Liver (tissue), 8 donors: ENCODE measurements at regions not wholly inside any gene's neighbourhood (a gene's known extent, or its start where the extent isn't known, plus 50 kb on each side); places are given as distances from the start of the nearest gene placed in this dataset.

Experiments
- DNase-seq: peaks from one replicate; pipeline ENCODE4 v3.0.0-alpha.2; 2017; ENCODE audit warnings: low spot score
- H3K27ac ChIP-seq, 2 donors: one replicate each; pipeline ENCODE4 v1.7.0; 2013; ENCODE audit warnings: inconsistent platforms in 2 of 2, low read length in 2 of 2, control low read depth in 1 of 2, low read depth in 1 of 2, mild to moderate bottlenecking in 1 of 2
- H3K27me3 ChIP-seq, 4 donors: one replicate each; pipeline versions ENCODE4 v1.6.1 to v1.7.0; 2013; ENCODE audit warnings: low read length in 3 of 4, inconsistent platforms in 1 of 4, mild to moderate bottlenecking in 1 of 4, moderate library complexity in 1 of 4; ENCODE audit not compliant: control insufficient read depth in 4 of 4, insufficient read depth in 4 of 4
- H3K36me3 ChIP-seq, 4 donors: one replicate each; pipeline versions ENCODE4 v1.6.1 to v1.7.0; 2013; ENCODE audit warnings: low read length in 3 of 4, mild to moderate bottlenecking in 3 of 4, low read depth in 1 of 4, moderate library complexity in 1 of 4; ENCODE audit not compliant: control insufficient read depth in 4 of 4, insufficient read depth in 3 of 4
- H3K4me1 ChIP-seq, 4 donors: one replicate each; pipeline versions ENCODE4 v1.6.1 to v1.7.0; 2013; ENCODE audit warnings: low read length in 3 of 4, mild to moderate bottlenecking in 3 of 4, moderate library complexity in 1 of 4; ENCODE audit not compliant: control insufficient read depth in 4 of 4, insufficient read depth in 4 of 4
- H3K4me3 ChIP-seq, 3 donors: one replicate each; pipeline versions ENCODE4 v1.6.1 to v1.7.0; 2013; ENCODE audit warnings: low read length in 3 of 3, control low read depth in 1 of 3, low read depth in 1 of 3, mild to moderate bottlenecking in 1 of 3
- H3K9ac ChIP-seq, 2 donors: one replicate each; pipeline ENCODE4 v1.7.0; 2013; ENCODE audit warnings: low read length in 2 of 2, mild to moderate bottlenecking in 2 of 2, moderate library complexity in 2 of 2, control low read depth in 1 of 2, low read depth in 1 of 2
- H3K9me3 ChIP-seq, 4 donors: one replicate each; pipeline versions ENCODE4 v1.6.1 to v1.7.0; 2013; ENCODE audit warnings: low read length in 3 of 4; ENCODE audit not compliant: control insufficient read depth in 4 of 4
- CTCF ChIP-seq: fragments of 150-350 bp; IDR thresholded peaks from 2 replicates; pipeline ENCODE4 v1.5.1; 2017; ENCODE audit warnings: improper control_type of control experiment, low read depth, low read length; ENCODE audit not compliant: missing input control
- EGR1 ChIP-seq, 2 donors: IDR thresholded peaks; 2 replicates each; pipeline ENCODE4 v1.6.1; 2016 to 2018; ENCODE audit warnings: antibody characterized with exemption in 2 of 2, low read depth in 2 of 2
- FOXA1 ChIP-seq: IDR thresholded peaks from 2 replicates; pipeline ENCODE4 v1.6.1; 2016; ENCODE audit warnings: antibody characterized with exemption
- FOXA2 ChIP-seq: IDR thresholded peaks from 2 replicates; pipeline ENCODE4 v1.6.1; 2016; ENCODE audit warnings: antibody characterized with exemption
- GABPA ChIP-seq, 2 donors: IDR thresholded peaks in 1 of 2; conservative IDR thresholded peaks in 1 of 2; 2 replicates each; pipeline ENCODE4 v1.6.1; 2016; ENCODE audit warnings: antibody characterized with exemption in 2 of 2, mild to moderate bottlenecking in 1 of 2, moderate library complexity in 1 of 2
- HNF4A ChIP-seq, 2 donors: conservative IDR thresholded peaks; 2 replicates each; pipeline ENCODE4 v1.6.1; 2016; ENCODE audit warnings: antibody characterized with exemption in 2 of 2, mild to moderate bottlenecking in 2 of 2
- HNF4G ChIP-seq: IDR thresholded peaks from 2 replicates; pipeline ENCODE4 v1.6.1; 2016; ENCODE audit warnings: antibody characterized with exemption
- JUND ChIP-seq, 2 donors: IDR thresholded peaks; 2 replicates each; pipeline ENCODE4 v1.6.1; 2016; ENCODE audit warnings: antibody characterized with exemption in 2 of 2
- NR2F2 ChIP-seq: IDR thresholded peaks from 2 replicates; pipeline ENCODE4 v1.6.1; 2016; ENCODE audit warnings: antibody characterized with exemption
- RAD21 ChIP-seq, 2 donors: IDR thresholded peaks; 2 replicates each; pipeline ENCODE4 v1.6.1; 2016; ENCODE audit warnings: antibody characterized with exemption in 2 of 2, mild to moderate bottlenecking in 2 of 2
- REST ChIP-seq: IDR thresholded peaks from 2 replicates; pipeline ENCODE4 v1.6.1; 2016; ENCODE audit warnings: antibody characterized with exemption, mild to moderate bottlenecking
- SP1 ChIP-seq: IDR thresholded peaks from 2 replicates; pipeline ENCODE4 v1.6.1; 2018; ENCODE audit warnings: antibody characterized with exemption, mild to moderate bottlenecking
- YY1 ChIP-seq: IDR thresholded peaks from 2 replicates; pipeline ENCODE4 v1.6.1; 2016; ENCODE audit warnings: antibody characterized with exemption, mild to moderate bottlenecking
- ZBTB33 ChIP-seq: IDR thresholded peaks from 2 replicates; pipeline ENCODE4 v1.6.1; 2016; ENCODE audit warnings: antibody characterized with exemption
- WGBS: extraction: QIAGEN DNeasy Blood & Tissue Kit; methylation state at CpG from one replicate; pipeline ENCODE4 v1.1.7; 2013; 5-methylcytosine and 5-hydroxymethylcytosine counted together
- donor health status: healthy.
- donor health status: healthy.
- donor health status: healthy.
- donor health status: healthy.
- donor health status: healthy.

- Histone ChIP-seq H3K4me1 (no peaks in the 10 kb centered on the region), H3K36me3 (no peaks in the 10 kb centered on the region), H3K27ac (no peak overlapping the region), H3K9me3 (no peaks in the 10 kb centered on the region), H3K27me3 (no peaks in the 10 kb centered on the region), H3K4me3 (no peak overlapping the region), H3K9ac (no peak overlapping the region)
- 76% methylated on average over 10 of the region's 10 CpGs for WGBS
- no peak for DNase-seq
- TF ChIP-seq EGR1 (IDR thresholded peaks at IDR 0.05; ENCODE audit: low read depth in 2 of 2) (no peak), ZBTB33 (no peak), GABPA (IDR thresholded peaks at IDR 0.05 in 1 of 2, conservative IDR thresholded peaks at IDR 0.05 in 1 of 2) (no peak), FOXA1 (no peak), NR2F2 (peak; percentile 56), JUND (IDR thresholded peaks at IDR 0.05) (no peak), RAD21 (IDR thresholded peaks at IDR 0.05) (peak in 1 of 2 donors; percentile 27), CTCF (no peak), HNF4G (no peak), REST (no peak), SP1 (no peak), YY1 (no peak), HNF4A (conservative IDR thresholded peaks at IDR 0.05) (no peak), FOXA2 (no peak)
Observed at GRCh38 chr10:78937800-78938694, 130.7 kb upstream of the ZMIZ1 start.
